GM23338 (cell line): ENCODE measurements at regions not wholly inside any gene's neighbourhood (a gene's known extent, or its start where the extent isn't known, plus 50 kb on each side); places are given as distances from the start of the nearest gene placed in this dataset.

Experiments used
- ATAC-seq: fragments of 200-7000 bp; cut with Tn5 transposase; 3 replicates; pipeline ENCODE4 v1.9.1; 2020
- DNase-seq: peaks from one replicate; pipeline ENCODE4 v3.0.0-alpha.2; 2015; ENCODE audit warnings: low spot score
- H2AFZ ChIP-seq: fragments of 200-600 bp; sonication (generic); 2 replicates; pipeline ENCODE4 v1.8.0; 2016; ENCODE audit warnings: antibody characterized with exemption, mild to moderate bottlenecking, moderate library complexity
- H3F3A ChIP-seq: fragments of 200-600 bp; sonication (generic); replicated peaks from 2 replicates; pipeline ENCODE4 v1.8.0; 2017; ENCODE audit warnings: antibody characterized with exemption, mixed run types, low read depth
- H3K27ac ChIP-seq: fragments of 200-600 bp; sonication (generic); 2 replicates; pipeline ENCODE4 v1.6.1; 2016; ENCODE audit warnings: low read depth
- H3K27me3 ChIP-seq: fragments of 200-600 bp; sonication (generic); 2 replicates; pipeline ENCODE4 v1.8.0; 2016; ENCODE audit warnings: mild to moderate bottlenecking, mixed run types, moderate library complexity; ENCODE audit not compliant: insufficient read depth
- H3K36me3 ChIP-seq: fragments of 200-600 bp; sonication (generic); 2 replicates; pipeline ENCODE4 v1.8.0; 2016; ENCODE audit warnings: mild to moderate bottlenecking; ENCODE audit not compliant: insufficient read depth
- H3K4me1 ChIP-seq: fragments of 200-600 bp; sonication (generic); 2 replicates; pipeline ENCODE4 v1.8.0; 2016; ENCODE audit warnings: mild to moderate bottlenecking, moderate library complexity; ENCODE audit not compliant: insufficient read depth
- H3K4me2 ChIP-seq: fragments of 200-600 bp; sonication (generic); 2 replicates; pipeline ENCODE4 v1.7.1; 2017; ENCODE audit warnings: mixed run types
- H3K4me3 ChIP-seq: fragments of 200-600 bp; sonication (generic); 2 replicates; pipeline ENCODE4 v1.6.1; 2016; ENCODE audit warnings: mixed run types
- H3K79me2 ChIP-seq: fragments of 200-600 bp; sonication (generic); replicated peaks from 2 replicates; pipeline ENCODE4 v1.8.0; 2017; ENCODE audit warnings: mild to moderate bottlenecking; ENCODE audit not compliant: insufficient read depth
- H3K9me2 ChIP-seq: fragments of 200-600 bp; sonication (generic); 2 replicates; pipeline ENCODE4 v1.8.0; 2017; ENCODE audit not compliant: insufficient read depth
- H4K20me1 ChIP-seq: fragments of 200-600 bp; sonication (generic); replicated peaks from 2 replicates; pipeline ENCODE4 v1.8.0; 2017; ENCODE audit warnings: mild to moderate bottlenecking; ENCODE audit not compliant: insufficient read depth
- H3K27ac Mint-ChIP-seq: 2 replicates; pipeline ENCODE4 v1.8.0; 2020; ENCODE audit warnings: inconsistent platforms, mild to moderate bottlenecking, moderate library complexity, mixed read lengths
- H3K27me3 Mint-ChIP-seq: 3 replicates; pipeline ENCODE4 v1.8.0; 2022; ENCODE audit warnings: low read depth, mild to moderate bottlenecking, moderate library complexity, mixed read lengths, inconsistent platforms; ENCODE audit not compliant: insufficient read depth, poor library complexity
- H3K36me3 Mint-ChIP-seq: 3 replicates; pipeline ENCODE4 v1.8.0; 2021; ENCODE audit warnings: low read depth, mild to moderate bottlenecking, inconsistent platforms, moderate library complexity, mixed read lengths
- H3K4me1 Mint-ChIP-seq: 3 replicates; pipeline ENCODE4 v1.8.0; 2020; ENCODE audit warnings: mild to moderate bottlenecking, inconsistent platforms, mixed read lengths
- H3K4me3 Mint-ChIP-seq: 3 replicates; pipeline ENCODE4 v1.8.0; 2021; ENCODE audit warnings: moderate library complexity, mild to moderate bottlenecking, inconsistent platforms, mixed read lengths
- H3K9me3 Mint-ChIP-seq: 3 replicates; pipeline ENCODE4 v1.8.0; 2020; ENCODE audit warnings: moderate library complexity, mild to moderate bottlenecking, inconsistent platforms, mixed read lengths
- ETS1 ChIP-seq: IDR thresholded peaks from 2 replicates; pipeline ENCODE4 v1.6.1; 2016; ENCODE audit warnings: antibody characterized with exemption
- EZH2 ChIP-seq: fragments of 200-600 bp; sonication (generic); IDR thresholded peaks from one replicate; pipeline ENCODE4 v1.8.0; 2017; ENCODE audit warnings: antibody characterized with exemption, mild to moderate bottlenecking, low read depth; ENCODE audit not compliant: unreplicated experiment
- EZH2phosphoT487 ChIP-seq: fragments of 200-600 bp; sonication (generic); IDR thresholded peaks from one replicate; pipeline ENCODE4 v1.8.1; 2018; ENCODE audit warnings: antibody characterized with exemption; ENCODE audit not compliant: unreplicated experiment
- JUNB ChIP-seq: IDR thresholded peaks from one replicate; pipeline ENCODE4 v1.6.1; 2016; ENCODE audit warnings: antibody characterized with exemption; ENCODE audit not compliant: unreplicated experiment
- POLR2AphosphoS5 ChIP-seq: IDR thresholded peaks from 2 replicates; pipeline ENCODE4 v1.6.1; 2016; ENCODE audit warnings: antibody characterized with exemption, low read depth
- ZNF114 ChIP-seq: fragments of 250-450 bp; sonication (Bioruptor Pico); IDR thresholded peaks from 2 replicates; pipeline ENCODE4 v1.5.0; 2020; ENCODE audit warnings: mild to moderate bottlenecking, moderate library complexity
- ZNF331 ChIP-seq: fragments of 250-450 bp; sonication (Bioruptor Pico); IDR thresholded peaks from 2 replicates; pipeline ENCODE4 v1.5.0; 2020; ENCODE audit warnings: low read depth, mild to moderate bottlenecking, moderate library complexity
- ZNF462 ChIP-seq: fragments of 250-450 bp; sonication (Bioruptor Pico); IDR thresholded peaks from 2 replicates; pipeline ENCODE4 v1.5.0; 2020; ENCODE audit warnings: mild to moderate bottlenecking, moderate library complexity
- TF ChIP-seq, protein P1 (sequence below), 2 experiments: fragments of 200-600 bp in 1 of 2; sonication (generic) in 1 of 2; conservative IDR thresholded peaks; 2 replicates each; pipeline versions ENCODE4 v1.5.1 to v1.6.1; 2016 to 2017; ENCODE audit warnings: antibody characterized with exemption in 2 of 2, low read depth in 2 of 2, mild to moderate bottlenecking in 2 of 2, moderate library complexity in 1 of 2

- peak; percentile 57 for DNase-seq
- no peaks in the 10 kb centered on the region; the same call in 2 of the 3 replicates for H3K36me3 Mint-ChIP-seq
Observed at GRCh38 chr11:45022294-45023064, 71.8 kb upstream of the TP53I11 start.

More at GRCh38 chr11:45022294-45023064, 71.8 kb upstream of the TP53I11 start:
- no peak overlapping the region for H3K4me3 Mint-ChIP-seq
- Histone ChIP-seq H2AFZ (peak overlapping the region; percentile 80), H4K20me1 (no peaks in the 10 kb centered on the region), H3K4me1 (peaks cover 27% of the 10 kb centered on the region), H3K4me2 (peak overlapping the region; percentile 59; the same call in 1 of the 2 replicates), H3F3A (no peaks in the 10 kb centered on the region), H3K4me3 (no peak overlapping the region), H3K27me3 (no peaks in the 10 kb centered on the region), H3K9me2 (no peaks in the 10 kb centered on the region), H3K79me2 (no peaks in the 10 kb centered on the region), H3K27ac (no peak overlapping the region), H3K36me3 (no peaks in the 10 kb centered on the region)
- H3K4me1 Mint-ChIP-seq, result peaks cover 23% of the 10 kb centered on the region
- TF ChIP-seq JUNB (no peak), ZNF114 (CRISPR knock-in tag) (no peak), ZNF462 (CRISPR knock-in tag) (no peak), POLR2AphosphoS5 (no peak), EZH2phosphoT487 (no peak), ETS1 (no peak), EZH2 (no peak), ZNF331 (no peak)
- TF ChIP-seq, protein P1, sequence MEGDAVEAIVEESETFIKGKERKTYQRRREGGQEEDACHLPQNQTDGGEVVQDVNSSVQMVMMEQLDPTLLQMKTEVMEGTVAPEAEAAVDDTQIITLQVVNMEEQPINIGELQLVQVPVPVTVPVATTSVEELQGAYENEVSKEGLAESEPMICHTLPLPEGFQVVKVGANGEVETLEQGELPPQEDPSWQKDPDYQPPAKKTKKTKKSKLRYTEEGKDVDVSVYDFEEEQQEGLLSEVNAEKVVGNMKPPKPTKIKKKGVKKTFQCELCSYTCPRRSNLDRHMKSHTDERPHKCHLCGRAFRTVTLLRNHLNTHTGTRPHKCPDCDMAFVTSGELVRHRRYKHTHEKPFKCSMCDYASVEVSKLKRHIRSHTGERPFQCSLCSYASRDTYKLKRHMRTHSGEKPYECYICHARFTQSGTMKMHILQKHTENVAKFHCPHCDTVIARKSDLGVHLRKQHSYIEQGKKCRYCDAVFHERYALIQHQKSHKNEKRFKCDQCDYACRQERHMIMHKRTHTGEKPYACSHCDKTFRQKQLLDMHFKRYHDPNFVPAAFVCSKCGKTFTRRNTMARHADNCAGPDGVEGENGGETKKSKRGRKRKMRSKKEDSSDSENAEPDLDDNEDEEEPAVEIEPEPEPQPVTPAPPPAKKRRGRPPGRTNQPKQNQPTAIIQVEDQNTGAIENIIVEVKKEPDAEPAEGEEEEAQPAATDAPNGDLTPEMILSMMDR (conservative IDR thresholded peaks at IDR 0.05; ENCODE audit: low read depth in 2 of 2), result no peak
- peaks cover 16% of the 10 kb centered on the region for H3K27me3 Mint-ChIP-seq
- peak; percentile 42 for ATAC-seq
- no peak overlapping the region for H3K27ac Mint-ChIP-seq
- H3K9me3 Mint-ChIP-seq, result no peaks in the 10 kb centered on the region
